GM12878 (cell line): ENCODE measurements at regions not wholly inside any gene's neighbourhood (a gene's known extent, or its start where the extent isn't known, plus 50 kb on each side); places are given as distances from the start of the nearest gene placed in this dataset.

Experiments
- SUPT20H ChIP-seq: IDR thresholded peaks from 2 replicates; pipeline ENCODE4 v1.6.1; 2011; ENCODE audit warnings: low read depth, mild to moderate bottlenecking, low read length, moderate library complexity, borderline replicate concordance; ENCODE audit not compliant: control insufficient read depth
- TF ChIP-seq, protein P1 (sequence below): fragments of 450-650 bp; IDR thresholded peaks from 2 replicates; pipeline ENCODE4 v1.6.1; 2017; ENCODE audit warnings: low read depth, mild to moderate bottlenecking, moderate library complexity

GRCh38 chr4:24411299-24411698, 173.1 kb downstream of the DHX15 start:
- TF ChIP-seq SUPT20H: no peak
- TF ChIP-seq, protein P1, sequence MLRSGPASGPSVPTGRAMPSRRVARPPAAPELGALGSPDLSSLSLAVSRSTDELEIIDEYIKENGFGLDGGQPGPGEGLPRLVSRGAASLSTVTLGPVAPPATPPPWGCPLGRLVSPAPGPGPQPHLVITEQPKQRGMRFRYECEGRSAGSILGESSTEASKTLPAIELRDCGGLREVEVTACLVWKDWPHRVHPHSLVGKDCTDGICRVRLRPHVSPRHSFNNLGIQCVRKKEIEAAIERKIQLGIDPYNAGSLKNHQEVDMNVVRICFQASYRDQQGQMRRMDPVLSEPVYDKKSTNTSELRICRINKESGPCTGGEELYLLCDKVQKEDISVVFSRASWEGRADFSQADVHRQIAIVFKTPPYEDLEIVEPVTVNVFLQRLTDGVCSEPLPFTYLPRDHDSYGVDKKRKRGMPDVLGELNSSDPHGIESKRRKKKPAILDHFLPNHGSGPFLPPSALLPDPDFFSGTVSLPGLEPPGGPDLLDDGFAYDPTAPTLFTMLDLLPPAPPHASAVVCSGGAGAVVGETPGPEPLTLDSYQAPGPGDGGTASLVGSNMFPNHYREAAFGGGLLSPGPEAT: no peak
